T47D (cell line): ENCODE measurements at regions not wholly inside any gene's neighbourhood (a gene's known extent, or its start where the extent isn't known, plus 50 kb on each side); places are given as distances from the start of the nearest gene placed in this dataset.

Source experiments
- DNase-seq, 2 experiments: peaks; one replicate each; pipeline versions ENCODE4 v3.0.0 to v3.0.0-alpha.2; 2011 to 2012; ENCODE audit warnings: low read depth in 1 of 2, low spot score in 1 of 2
- JUND ChIP-seq: IDR thresholded peaks from 2 replicates; pipeline ENCODE4 v1.6.1; 2012; ENCODE audit warnings: low read depth
- in situ Hi-C: cut with HindIII; loops from 2 replicates; pipeline ENCODE4 v1.10.0; 2016; ENCODE audit warnings: low sequenced_read_pairs, low pct_unique_long_range_greater_than_20kb

DNA sequence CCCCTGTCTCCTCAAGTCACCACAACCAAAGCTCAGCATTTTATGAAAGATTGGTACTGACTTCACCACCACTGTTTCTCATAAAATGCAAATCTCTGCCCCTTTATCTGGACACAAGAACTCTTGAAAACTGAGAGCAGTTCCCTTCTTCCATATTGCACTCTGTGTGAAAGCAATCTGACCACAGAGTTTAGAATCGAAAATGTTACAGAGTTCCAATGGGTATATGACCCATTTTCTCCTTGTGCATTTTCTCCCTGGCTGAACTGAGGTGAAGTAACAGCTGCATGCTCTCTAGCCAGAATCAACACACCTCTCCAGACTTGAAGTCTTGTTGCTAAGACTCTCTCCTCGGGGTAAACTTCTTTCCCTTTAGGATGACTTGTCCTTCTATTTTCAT, 111.0 kb upstream of the PLCXD3 start:
- in situ Hi-C loops, result no loop called here
- no peak for TF ChIP-seq JUND
- DNase-seq, result no peak

DNA sequence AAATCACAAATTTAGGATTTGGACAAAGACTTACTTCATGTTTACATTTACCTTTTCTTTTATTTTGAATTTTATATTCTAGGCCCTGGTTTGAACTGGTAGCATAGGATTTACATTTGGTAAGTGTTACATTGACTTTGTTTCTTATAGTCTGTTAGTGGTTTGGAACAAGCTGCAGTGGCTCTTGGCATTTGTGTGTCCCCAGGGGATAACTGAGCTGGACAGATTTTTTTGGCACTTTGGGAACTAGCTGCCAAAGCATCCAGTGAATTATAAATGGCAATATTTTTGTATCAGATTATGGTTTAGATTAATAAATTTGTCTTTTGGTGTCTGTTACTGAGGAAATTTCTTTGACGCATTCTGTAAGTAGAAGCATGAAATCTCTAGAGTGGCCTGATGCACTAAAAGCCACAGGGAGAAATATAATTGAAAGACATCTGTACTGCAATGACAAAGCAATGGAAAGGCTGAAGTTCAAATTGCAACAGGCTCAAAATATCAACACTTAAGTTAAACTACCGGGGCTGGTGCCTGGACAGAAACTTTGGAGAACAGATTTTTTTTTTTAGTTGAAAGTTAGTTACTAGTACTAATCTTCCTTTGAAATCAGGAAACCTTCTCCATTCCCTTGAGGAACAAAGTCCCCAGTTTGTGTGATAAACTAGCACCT, 107.6 kb upstream of the PLCXD3 start:
- no peak for TF ChIP-seq JUND
- in situ Hi-C loops, result no loop called here
- DNase-seq, result no peak

GRCh38 chr5:41610386-41610785, 100.0 kb upstream of the PLCXD3 start:
- TF ChIP-seq JUND, result no peak
- no peak for DNase-seq
- in situ Hi-C loops, result no loop called here

GRCh38 chr5:41600731-41601130, 90.3 kb upstream of the PLCXD3 start:
- no peak for TF ChIP-seq JUND
- peak in 1 of 2 experiments; percentile 4 for DNase-seq
- in situ Hi-C loops, result no loop called here

DNA sequence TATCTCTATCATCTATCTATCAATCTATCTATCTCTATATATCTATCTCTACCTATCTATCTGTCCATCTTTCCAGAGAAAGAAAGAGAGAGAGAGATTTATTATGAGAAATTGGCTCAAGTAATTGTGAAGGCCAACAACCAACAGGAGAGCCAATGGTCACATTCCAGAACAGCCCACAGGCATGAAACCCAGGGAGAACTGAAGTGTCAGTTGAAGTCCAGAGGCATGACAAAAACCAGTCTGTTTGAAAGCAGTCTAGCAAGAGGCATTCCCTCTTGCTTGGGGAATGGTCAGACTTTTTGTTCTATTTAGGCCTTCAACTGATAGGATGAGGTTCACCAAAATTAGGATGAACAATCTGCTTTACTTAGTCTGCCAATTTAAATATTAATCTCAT, 87.6 kb upstream of the PLCXD3 start:
- in situ Hi-C loops, result no loop called here
- DNase-seq, result peak in 1 of 2 experiments; percentile 16
- TF ChIP-seq JUND, result no peak

- TF ChIP-seq JUND, result no peak
- DNase-seq, result no peak
- in situ Hi-C loops, result no loop called here
Observed at GRCh38 chr5:41587668-41588067, 77.3 kb upstream of the PLCXD3 start.

GRCh38 chr5:41575110-41575779, 64.8 kb upstream of the PLCXD3 start:
- in situ Hi-C loops, result no loop called here
- no peak for DNase-seq
- no peak for TF ChIP-seq JUND

DNA sequence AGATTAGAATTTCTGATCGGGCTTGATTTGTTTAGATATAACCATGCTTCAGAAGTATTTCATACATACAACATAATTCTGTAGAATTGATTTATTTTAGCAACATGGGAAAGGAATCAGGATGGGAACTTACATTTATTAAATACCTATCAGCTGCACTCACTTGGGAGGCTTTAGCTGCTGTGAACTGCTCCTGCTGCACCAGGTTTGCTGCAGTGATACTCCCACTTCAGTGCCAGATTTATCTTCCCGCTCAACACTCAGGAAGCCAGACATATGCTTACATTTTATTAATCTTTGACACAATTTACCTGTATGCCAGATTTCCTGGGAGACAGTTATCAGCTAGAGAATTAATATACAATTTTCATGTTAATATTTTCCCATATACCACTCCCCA, 64.0 kb upstream of the PLCXD3 start:
- in situ Hi-C loops, result no loop called here

More for the DNA sequence above, 64.0 kb upstream of the PLCXD3 start:
- no peak for TF ChIP-seq JUND
- DNase-seq, result no peak
